ENCODE measurements at regions not wholly inside any gene's neighbourhood (a gene's known extent, or its start where the extent isn't known, plus 50 kb on each side); places are given as distances from the start of the nearest gene placed in this dataset.

DNA sequence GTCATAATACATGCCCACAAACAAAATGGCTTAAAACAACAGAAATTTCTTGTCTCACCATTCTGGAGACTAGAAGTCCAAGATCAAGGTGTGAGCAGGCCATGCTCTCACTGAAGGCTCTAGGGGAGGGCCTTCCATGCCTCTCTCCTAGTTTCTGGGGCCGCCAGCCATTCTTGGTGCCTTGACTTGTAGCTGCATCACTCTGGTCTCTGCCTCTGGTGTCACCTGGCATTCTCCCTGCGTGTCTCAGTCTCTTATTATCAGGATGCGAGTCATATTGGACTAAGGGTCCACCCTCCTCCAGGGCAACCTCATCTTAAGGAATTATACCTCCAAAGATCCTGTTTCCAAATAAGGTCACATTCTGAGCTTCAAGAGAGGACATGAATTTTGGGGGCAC lies 76.1 kb downstream of the KCNF1 start:
- Histone ChIP-seq H3K27ac (ENCODE audit: low read depth) (no peak overlapping the region), H3K4me2 (no peak overlapping the region), H3K79me2 (replicated peaks; ENCODE audit: insufficient read depth) (no peaks in the 10 kb centered on the region), H3K27me3 (ENCODE audit: insufficient read depth) (no peaks in the 10 kb centered on the region), H4K20me1 (replicated peaks; ENCODE audit: insufficient read depth) (no peaks in the 10 kb centered on the region), H3F3A (replicated peaks; ENCODE audit: low read depth) (no peaks in the 10 kb centered on the region), H3K4me3 (no peak overlapping the region), H3K4me1 (ENCODE audit: insufficient read depth) (no peaks in the 10 kb centered on the region), H3K36me3 (ENCODE audit: insufficient read depth) (no peaks in the 10 kb centered on the region), H2AFZ (no peak overlapping the region), H3K9me2 (ENCODE audit: insufficient read depth) (no peaks in the 10 kb centered on the region)
- peaks cover 10% of the 10 kb centered on the region for H3K27me3 Mint-ChIP-seq (ENCODE audit: insufficient read depth, low read depth, poor library complexity)
- no peak overlapping the region for H3K4me3 Mint-ChIP-seq
- DNase-seq (ENCODE audit: low spot score): peak; percentile 16
- H3K27ac Mint-ChIP-seq: no peak overlapping the region
- H3K36me3 Mint-ChIP-seq (ENCODE audit: low read depth): no peaks in the 10 kb centered on the region
- H3K9me3 Mint-ChIP-seq: no peaks in the 10 kb centered on the region; the same call in 1 of the 3 replicates
- ATAC-seq: no peak
- TF ChIP-seq ZNF331 (CRISPR knock-in tag; IDR thresholded peaks at IDR 0.05; ENCODE audit: low read depth): no peak
- TF ChIP-seq, protein P1, sequence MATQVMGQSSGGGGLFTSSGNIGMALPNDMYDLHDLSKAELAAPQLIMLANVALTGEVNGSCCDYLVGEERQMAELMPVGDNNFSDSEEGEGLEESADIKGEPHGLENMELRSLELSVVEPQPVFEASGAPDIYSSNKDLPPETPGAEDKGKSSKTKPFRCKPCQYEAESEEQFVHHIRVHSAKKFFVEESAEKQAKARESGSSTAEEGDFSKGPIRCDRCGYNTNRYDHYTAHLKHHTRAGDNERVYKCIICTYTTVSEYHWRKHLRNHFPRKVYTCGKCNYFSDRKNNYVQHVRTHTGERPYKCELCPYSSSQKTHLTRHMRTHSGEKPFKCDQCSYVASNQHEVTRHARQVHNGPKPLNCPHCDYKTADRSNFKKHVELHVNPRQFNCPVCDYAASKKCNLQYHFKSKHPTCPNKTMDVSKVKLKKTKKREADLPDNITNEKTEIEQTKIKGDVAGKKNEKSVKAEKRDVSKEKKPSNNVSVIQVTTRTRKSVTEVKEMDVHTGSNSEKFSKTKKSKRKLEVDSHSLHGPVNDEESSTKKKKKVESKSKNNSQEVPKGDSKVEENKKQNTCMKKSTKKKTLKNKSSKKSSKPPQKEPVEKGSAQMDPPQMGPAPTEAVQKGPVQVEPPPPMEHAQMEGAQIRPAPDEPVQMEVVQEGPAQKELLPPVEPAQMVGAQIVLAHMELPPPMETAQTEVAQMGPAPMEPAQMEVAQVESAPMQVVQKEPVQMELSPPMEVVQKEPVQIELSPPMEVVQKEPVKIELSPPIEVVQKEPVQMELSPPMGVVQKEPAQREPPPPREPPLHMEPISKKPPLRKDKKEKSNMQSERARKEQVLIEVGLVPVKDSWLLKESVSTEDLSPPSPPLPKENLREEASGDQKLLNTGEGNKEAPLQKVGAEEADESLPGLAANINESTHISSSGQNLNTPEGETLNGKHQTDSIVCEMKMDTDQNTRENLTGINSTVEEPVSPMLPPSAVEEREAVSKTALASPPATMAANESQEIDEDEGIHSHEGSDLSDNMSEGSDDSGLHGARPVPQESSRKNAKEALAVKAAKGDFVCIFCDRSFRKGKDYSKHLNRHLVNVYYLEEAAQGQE (IDR thresholded peaks at IDR 0.05; ENCODE audit: unreplicated experiment): no peak
- TF ChIP-seq, protein P2, sequence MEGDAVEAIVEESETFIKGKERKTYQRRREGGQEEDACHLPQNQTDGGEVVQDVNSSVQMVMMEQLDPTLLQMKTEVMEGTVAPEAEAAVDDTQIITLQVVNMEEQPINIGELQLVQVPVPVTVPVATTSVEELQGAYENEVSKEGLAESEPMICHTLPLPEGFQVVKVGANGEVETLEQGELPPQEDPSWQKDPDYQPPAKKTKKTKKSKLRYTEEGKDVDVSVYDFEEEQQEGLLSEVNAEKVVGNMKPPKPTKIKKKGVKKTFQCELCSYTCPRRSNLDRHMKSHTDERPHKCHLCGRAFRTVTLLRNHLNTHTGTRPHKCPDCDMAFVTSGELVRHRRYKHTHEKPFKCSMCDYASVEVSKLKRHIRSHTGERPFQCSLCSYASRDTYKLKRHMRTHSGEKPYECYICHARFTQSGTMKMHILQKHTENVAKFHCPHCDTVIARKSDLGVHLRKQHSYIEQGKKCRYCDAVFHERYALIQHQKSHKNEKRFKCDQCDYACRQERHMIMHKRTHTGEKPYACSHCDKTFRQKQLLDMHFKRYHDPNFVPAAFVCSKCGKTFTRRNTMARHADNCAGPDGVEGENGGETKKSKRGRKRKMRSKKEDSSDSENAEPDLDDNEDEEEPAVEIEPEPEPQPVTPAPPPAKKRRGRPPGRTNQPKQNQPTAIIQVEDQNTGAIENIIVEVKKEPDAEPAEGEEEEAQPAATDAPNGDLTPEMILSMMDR (conservative IDR thresholded peaks at IDR 0.05; ENCODE audit: low read depth in 2 of 2): no peak
- no peak for TF ChIP-seq POLR2AphosphoS5 (IDR thresholded peaks at IDR 0.05; ENCODE audit: low read depth)
- no peak for TF ChIP-seq JUNB (IDR thresholded peaks at IDR 0.05; ENCODE audit: unreplicated experiment)
- TF ChIP-seq STAT1 (IDR thresholded peaks at IDR 0.05; ENCODE audit: unreplicated experiment): no peak
- no peak for TF ChIP-seq CREB1 (CRISPR knock-in tag; IDR thresholded peaks at IDR 0.05; ENCODE audit: low read depth)
- no peak for TF ChIP-seq EZH2 (IDR thresholded peaks at IDR 0.05; ENCODE audit: low read depth, unreplicated experiment)
- no peak for TF ChIP-seq NANOG (IDR thresholded peaks at IDR 0.05; ENCODE audit: borderline replicate concordance)
- TF ChIP-seq, protein P3, sequence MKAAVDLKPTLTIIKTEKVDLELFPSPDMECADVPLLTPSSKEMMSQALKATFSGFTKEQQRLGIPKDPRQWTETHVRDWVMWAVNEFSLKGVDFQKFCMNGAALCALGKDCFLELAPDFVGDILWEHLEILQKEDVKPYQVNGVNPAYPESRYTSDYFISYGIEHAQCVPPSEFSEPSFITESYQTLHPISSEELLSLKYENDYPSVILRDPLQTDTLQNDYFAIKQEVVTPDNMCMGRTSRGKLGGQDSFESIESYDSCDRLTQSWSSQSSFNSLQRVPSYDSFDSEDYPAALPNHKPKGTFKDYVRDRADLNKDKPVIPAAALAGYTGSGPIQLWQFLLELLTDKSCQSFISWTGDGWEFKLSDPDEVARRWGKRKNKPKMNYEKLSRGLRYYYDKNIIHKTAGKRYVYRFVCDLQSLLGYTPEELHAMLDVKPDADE (IDR thresholded peaks at IDR 0.05): no peak
- TF ChIP-seq, protein P4, sequence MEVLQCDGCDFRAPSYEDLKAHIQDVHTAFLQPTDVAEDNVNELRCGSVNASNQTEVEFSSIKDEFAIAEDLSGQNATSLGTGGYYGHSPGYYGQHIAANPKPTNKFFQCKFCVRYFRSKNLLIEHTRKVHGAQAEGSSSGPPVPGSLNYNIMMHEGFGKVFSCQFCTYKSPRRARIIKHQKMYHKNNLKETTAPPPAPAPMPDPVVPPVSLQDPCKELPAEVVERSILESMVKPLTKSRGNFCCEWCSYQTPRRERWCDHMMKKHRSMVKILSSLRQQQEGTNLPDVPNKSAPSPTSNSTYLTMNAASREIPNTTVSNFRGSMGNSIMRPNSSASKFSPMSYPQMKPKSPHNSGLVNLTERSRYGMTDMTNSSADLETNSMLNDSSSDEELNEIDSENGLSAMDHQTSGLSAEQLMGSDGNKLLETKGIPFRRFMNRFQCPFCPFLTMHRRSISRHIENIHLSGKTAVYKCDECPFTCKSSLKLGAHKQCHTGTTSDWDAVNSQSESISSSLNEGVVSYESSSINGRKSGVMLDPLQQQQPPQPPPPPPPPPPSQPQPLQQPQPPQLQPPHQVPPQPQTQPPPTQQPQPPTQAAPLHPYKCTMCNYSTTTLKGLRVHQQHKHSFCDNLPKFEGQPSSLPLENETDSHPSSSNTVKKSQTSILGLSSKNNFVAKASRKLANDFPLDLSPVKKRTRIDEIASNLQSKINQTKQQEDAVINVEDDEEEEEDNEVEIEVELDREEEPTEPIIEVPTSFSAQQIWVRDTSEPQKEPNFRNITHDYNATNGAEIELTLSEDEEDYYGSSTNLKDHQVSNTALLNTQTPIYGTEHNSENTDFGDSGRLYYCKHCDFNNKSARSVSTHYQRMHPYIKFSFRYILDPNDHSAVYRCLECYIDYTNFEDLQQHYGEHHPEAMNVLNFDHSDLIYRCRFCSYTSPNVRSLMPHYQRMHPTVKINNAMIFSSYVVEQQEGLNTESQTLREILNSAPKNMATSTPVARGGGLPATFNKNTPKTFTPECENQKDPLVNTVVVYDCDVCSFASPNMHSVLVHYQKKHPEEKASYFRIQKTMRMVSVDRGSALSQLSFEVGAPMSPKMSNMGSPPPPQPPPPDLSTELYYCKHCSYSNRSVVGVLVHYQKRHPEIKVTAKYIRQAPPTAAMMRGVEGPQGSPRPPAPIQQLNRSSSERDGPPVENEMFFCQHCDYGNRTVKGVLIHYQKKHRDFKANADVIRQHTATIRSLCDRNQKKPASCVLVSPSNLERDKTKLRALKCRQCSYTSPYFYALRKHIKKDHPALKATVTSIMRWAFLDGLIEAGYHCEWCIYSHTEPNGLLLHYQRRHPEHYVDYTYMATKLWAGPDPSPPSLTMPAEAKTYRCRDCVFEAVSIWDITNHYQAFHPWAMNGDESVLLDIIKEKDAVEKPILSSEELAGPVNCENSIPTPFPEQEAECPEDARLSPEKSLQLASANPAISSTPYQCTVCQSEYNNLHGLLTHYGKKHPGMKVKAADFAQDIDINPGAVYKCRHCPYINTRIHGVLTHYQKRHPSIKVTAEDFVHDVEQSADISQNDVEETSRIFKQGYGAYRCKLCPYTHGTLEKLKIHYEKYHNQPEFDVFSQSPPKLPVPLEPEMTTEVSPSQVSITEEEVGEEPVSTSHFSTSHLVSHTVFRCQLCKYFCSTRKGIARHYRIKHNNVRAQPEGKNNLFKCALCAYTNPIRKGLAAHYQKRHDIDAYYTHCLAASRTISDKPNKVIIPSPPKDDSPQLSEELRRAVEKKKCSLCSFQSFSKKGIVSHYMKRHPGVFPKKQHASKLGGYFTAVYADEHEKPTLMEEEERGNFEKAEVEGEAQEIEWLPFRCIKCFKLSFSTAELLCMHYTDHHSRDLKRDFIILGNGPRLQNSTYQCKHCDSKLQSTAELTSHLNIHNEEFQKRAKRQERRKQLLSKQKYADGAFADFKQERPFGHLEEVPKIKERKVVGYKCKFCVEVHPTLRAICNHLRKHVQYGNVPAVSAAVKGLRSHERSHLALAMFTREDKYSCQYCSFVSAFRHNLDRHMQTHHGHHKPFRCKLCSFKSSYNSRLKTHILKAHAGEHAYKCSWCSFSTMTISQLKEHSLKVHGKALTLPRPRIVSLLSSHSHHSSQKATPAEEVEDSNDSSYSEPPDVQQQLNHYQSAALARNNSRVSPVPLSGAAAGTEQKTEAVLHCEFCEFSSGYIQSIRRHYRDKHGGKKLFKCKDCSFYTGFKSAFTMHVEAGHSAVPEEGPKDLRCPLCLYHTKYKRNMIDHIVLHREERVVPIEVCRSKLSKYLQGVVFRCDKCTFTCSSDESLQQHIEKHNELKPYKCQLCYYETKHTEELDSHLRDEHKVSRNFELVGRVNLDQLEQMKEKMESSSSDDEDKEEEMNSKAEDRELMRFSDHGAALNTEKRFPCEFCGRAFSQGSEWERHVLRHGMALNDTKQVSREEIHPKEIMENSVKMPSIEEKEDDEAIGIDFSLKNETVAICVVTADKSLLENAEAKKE (CRISPR knock-in tag; IDR thresholded peaks at IDR 0.05): no peak
- no peak for TF ChIP-seq ZNF114 (CRISPR knock-in tag; IDR thresholded peaks at IDR 0.05)
- no peak for TF ChIP-seq EZH2phosphoT487 (IDR thresholded peaks at IDR 0.05; ENCODE audit: unreplicated experiment)
- H3K4me1 Mint-ChIP-seq: no peaks in the 10 kb centered on the region

Data from GM23338 (cell line).